HL-60 (cell line): ENCODE measurements at regions not wholly inside any gene's neighbourhood (a gene's known extent, or its start where the extent isn't known, plus 50 kb on each side); places are given as distances from the start of the nearest gene placed in this dataset.
"Not testable (repeated sequence)": the region's sequence is repeated elsewhere in the genome, so short reads cannot be mapped to it uniquely, and the experiment has no call there.

Experiments used
- DNase-seq, 2 experiments: peaks; one replicate each; pipeline ENCODE4 v3.0.0-alpha.2; 2010 to 2020; ENCODE audit warnings: low read depth in 1 of 2, low spot score in 1 of 2
- H3K27ac ChIP-seq: fragments of 250-450 bp; sonication (Bioruptor Pico); replicated peaks from 2 replicates; pipeline ENCODE4 v1.5.1; 2020; ENCODE audit warnings: mild to moderate bottlenecking, moderate library complexity
- H3K27me3 ChIP-seq: fragments of 250-450 bp; sonication (Bioruptor Pico); 2 replicates; pipeline ENCODE4 v1.5.1; 2021; ENCODE audit warnings: mild to moderate bottlenecking, moderate library complexity; ENCODE audit not compliant: insufficient read depth, poor library complexity, severe bottlenecking
- H3K4me3 ChIP-seq: replicated peaks from 2 replicates; pipeline ENCODE4 v1.5.1; 2011; ENCODE audit warnings: mild to moderate bottlenecking, control low read depth, low read length; ENCODE audit not compliant: insufficient read depth
- CTCF ChIP-seq: IDR thresholded peaks from one replicate; pipeline ENCODE4 v1.5.1; 2011; ENCODE audit warnings: low read length, control low read depth, inconsistent platforms; ENCODE audit not compliant: insufficient read depth
- GABPA ChIP-seq: IDR thresholded peaks from 2 replicates; pipeline ENCODE4 v1.6.1; 2012; ENCODE audit warnings: low read depth
- POLR2AphosphoS5 ChIP-seq: IDR thresholded peaks from 2 replicates; pipeline ENCODE4 v1.6.1; 2012; ENCODE audit warnings: low read depth
- SPI1 ChIP-seq: IDR thresholded peaks from 2 replicates; pipeline ENCODE4 v1.6.1; 2012; ENCODE audit warnings: low read depth, mild to moderate bottlenecking, borderline replicate concordance
- TF ChIP-seq, protein P1 (sequence below): IDR thresholded peaks from 2 replicates; pipeline ENCODE4 v1.6.1; 2012; ENCODE audit warnings: low read depth; ENCODE audit not compliant: insufficient replicate concordance

GRCh38 chr12:83514372-83514771, 827.7 kb downstream of the TMTC2 start:
- TF ChIP-seq SPI1 (no peak), POLR2AphosphoS5 (no peak)
- no peak for DNase-seq
- Histone ChIP-seq H3K4me3 (no peak overlapping the region), H3K27me3 (no peaks in the 10 kb centered on the region), H3K27ac (no peak overlapping the region)

DNA sequence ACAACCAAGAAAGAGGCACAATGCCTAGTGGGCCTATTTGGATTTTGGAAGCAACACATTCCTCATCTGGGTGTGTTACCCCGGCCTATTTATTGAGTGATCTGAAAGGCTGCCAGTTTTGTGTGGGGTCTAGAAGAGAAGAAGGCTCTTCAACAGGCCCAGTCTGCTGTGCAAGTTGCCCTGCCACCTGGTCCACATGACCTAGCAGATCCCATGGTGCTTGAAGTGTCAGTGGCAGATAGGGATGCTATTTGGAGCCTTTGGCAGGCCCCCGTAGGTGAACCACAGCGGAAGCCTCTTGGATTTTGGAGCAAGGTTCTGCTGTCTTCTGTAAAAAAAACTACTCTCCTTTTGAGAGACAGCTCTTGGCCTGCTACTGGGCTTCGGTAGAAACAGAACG, 820.1 kb downstream of the TMTC2 start:
- Histone ChIP-seq H3K27me3 (no peaks in the 10 kb centered on the region), H3K27ac (no peak overlapping the region), H3K4me3 (no peak overlapping the region)
- DNase-seq = no peak
- TF ChIP-seq CTCF (no peak), POLR2AphosphoS5 (no peak), GABPA (no peak), SPI1 (no peak)
- TF ChIP-seq, protein P1, sequence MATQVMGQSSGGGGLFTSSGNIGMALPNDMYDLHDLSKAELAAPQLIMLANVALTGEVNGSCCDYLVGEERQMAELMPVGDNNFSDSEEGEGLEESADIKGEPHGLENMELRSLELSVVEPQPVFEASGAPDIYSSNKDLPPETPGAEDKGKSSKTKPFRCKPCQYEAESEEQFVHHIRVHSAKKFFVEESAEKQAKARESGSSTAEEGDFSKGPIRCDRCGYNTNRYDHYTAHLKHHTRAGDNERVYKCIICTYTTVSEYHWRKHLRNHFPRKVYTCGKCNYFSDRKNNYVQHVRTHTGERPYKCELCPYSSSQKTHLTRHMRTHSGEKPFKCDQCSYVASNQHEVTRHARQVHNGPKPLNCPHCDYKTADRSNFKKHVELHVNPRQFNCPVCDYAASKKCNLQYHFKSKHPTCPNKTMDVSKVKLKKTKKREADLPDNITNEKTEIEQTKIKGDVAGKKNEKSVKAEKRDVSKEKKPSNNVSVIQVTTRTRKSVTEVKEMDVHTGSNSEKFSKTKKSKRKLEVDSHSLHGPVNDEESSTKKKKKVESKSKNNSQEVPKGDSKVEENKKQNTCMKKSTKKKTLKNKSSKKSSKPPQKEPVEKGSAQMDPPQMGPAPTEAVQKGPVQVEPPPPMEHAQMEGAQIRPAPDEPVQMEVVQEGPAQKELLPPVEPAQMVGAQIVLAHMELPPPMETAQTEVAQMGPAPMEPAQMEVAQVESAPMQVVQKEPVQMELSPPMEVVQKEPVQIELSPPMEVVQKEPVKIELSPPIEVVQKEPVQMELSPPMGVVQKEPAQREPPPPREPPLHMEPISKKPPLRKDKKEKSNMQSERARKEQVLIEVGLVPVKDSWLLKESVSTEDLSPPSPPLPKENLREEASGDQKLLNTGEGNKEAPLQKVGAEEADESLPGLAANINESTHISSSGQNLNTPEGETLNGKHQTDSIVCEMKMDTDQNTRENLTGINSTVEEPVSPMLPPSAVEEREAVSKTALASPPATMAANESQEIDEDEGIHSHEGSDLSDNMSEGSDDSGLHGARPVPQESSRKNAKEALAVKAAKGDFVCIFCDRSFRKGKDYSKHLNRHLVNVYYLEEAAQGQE = no peak

DNA sequence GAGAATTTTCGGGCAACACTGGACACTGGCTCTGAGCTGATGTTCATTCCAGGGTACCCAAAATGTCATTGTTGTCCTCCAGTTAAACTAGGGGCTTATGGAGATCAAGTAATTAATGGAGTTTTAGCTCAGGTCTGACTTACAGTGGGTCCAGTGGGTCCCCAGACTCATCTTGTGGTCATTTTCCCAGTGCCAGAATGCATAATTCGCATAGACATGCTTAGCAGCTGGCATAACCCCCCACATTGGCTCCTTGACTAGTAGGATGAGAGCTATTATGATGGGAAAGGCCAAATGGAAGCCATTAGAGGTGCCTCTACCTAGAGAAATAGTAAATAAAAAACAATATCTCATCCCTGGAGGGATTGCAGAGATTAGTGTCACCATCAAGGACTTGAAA, 818.9 kb downstream of the TMTC2 start:
- H3K27me3 ChIP-seq = no peaks in the 10 kb centered on the region
- no peak for TF ChIP-seq POLR2AphosphoS5
- TF ChIP-seq GABPA = no peak
- no peak for TF ChIP-seq CTCF
- TF ChIP-seq, protein P1 = no peak
- no peak for TF ChIP-seq SPI1
- H3K4me3 ChIP-seq = no peak overlapping the region
- DNase-seq = no peak
- no peak overlapping the region for H3K27ac ChIP-seq

DNA sequence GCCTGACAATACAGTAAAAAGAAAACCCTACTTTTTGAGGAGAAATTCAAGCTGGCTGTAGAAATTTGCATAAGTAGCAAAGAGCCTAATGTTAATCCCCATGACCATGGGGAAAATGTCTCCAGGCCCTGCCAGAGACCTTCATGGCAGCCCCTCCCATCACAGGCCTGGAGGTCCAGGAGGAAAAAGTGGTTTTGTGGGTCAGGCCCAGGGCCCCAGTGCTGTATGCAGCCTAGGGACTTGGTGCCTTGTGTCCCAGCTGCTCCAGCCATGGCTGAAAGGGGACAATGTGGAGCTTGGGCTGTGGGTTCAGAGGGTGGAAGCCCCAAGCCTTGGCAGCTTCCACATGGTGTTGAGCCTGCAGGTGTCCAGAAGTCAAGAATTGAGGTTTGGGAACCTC, 813.2 kb downstream of the TMTC2 start:
- H3K27ac ChIP-seq, DNase-seq, H3K27me3 ChIP-seq, H3K4me3 ChIP-seq: not testable (repeated sequence)

DNA sequence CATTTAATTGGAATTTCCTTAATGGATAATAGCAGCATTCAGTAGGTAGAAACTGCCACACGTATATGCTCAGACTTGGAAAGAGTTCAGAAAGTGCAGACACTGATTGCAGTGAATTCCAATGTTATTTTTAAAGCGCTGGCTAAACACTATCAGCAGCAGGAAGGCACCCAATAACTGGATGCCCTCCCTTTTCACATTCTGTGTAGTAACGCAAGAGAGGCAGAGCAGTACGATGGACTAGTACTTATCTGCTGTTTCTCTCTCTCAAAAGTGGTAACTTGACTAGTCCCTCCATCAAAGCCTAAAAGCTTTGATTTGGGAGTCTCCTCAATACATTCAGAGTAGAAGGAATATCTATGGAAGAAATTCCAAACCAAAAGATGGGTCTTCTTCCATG, 791.0 kb downstream of the TMTC2 start:
- Histone ChIP-seq H3K27me3 (no peaks in the 10 kb centered on the region), H3K4me3 (no peak overlapping the region), H3K27ac (no peak overlapping the region)
- TF ChIP-seq SPI1 (no peak), CTCF (no peak), GABPA (no peak), POLR2AphosphoS5 (no peak)
- TF ChIP-seq, protein P1 = no peak
- DNase-seq = no peak
